ENCODE measurements at regions not wholly inside any gene's neighbourhood (a gene's known extent, or its start where the extent isn't known, plus 50 kb on each side); places are given as distances from the start of the nearest gene placed in this dataset.
"Not testable (repeated sequence)": the region's sequence is repeated elsewhere in the genome, so short reads cannot be mapped to it uniquely, and the experiment has no call there.

DNA sequence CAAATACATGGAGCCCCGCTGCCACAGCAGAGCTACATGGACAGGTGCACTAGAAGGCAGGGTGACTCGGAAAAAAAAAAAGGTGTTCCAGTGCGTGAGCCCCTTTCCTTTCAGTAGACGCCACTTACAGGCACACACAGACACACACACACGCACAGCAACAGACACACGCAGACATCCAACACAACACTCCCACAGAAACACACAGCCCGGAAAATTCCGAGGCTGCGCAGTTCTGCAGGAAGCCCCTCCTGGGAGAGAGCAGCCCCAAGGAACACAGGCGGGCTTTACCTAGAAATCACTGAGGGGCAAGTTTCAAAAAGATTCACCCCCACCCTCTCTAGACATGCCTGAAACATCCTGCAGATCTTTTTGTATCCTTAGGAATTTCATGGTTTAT lies 136.0 kb upstream of the WSB1 start:
- Histone ChIP-seq H3K4me1 (ENCODE audit: control insufficient read depth, insufficient read depth, low read length) (no peaks in the 10 kb centered on the region), H3K9ac (ENCODE audit: low read length in 2 of 2) (no peak overlapping the region), H3K27me3 (ENCODE audit: control insufficient read depth in 1 of 2, insufficient read depth in 2 of 2, low read length in 2 of 2) (peaks cover 0 to 2% of the 10 kb centered on the region in 2 donors), H3K9me3 (ENCODE audit: control insufficient read depth in 2 of 2, low read length in 2 of 2) (no peaks in the 10 kb centered on the region), H3K36me3 (ENCODE audit: control insufficient read depth in 2 of 2, insufficient read depth in 2 of 2, low read length in 2 of 2) (no peaks in the 10 kb centered on the region), H3K4me3 (ENCODE audit: low read length in 2 of 2) (no peak overlapping the region), H3K27ac (ENCODE audit: low read length) (no peak overlapping the region)

DNA sequence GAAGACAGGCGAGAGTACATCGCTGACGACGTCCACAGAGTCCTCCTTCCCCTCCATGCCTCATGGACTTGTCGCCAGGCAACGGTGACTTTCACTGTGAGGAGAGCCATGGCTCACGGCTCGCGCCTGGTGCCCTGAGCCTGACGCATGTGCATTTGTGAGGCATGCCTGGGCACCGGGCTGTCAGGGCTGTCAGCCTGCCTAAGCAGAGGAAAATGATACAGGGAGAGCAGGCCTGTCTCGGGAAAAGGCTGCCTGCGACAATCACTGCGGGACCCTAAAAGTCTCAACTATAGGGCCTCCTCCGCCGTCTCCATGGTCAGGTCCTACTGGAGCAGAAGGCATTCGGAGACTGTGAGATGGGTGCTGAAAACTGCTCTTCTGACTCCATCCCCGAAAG lies 135.5 kb upstream of the WSB1 start:
- no peak overlapping the region for H3K27ac ChIP-seq (ENCODE audit: low read length)
- H3K27me3 ChIP-seq (ENCODE audit: control insufficient read depth in 1 of 2, insufficient read depth in 2 of 2, low read length in 2 of 2): peaks cover 0 to 2% of the 10 kb centered on the region in 2 donors
- H3K9me3 ChIP-seq (ENCODE audit: control insufficient read depth in 2 of 2, low read length in 2 of 2): no peaks in the 10 kb centered on the region
- no peak overlapping the region for H3K9ac ChIP-seq (ENCODE audit: low read length in 2 of 2)
- H3K4me1 ChIP-seq (ENCODE audit: control insufficient read depth, insufficient read depth, low read length): no peaks in the 10 kb centered on the region
- H3K4me3 ChIP-seq (ENCODE audit: low read length in 2 of 2): no peak overlapping the region
- no peaks in the 10 kb centered on the region for H3K36me3 ChIP-seq (ENCODE audit: control insufficient read depth in 2 of 2, insufficient read depth in 2 of 2, low read length in 2 of 2)

DNA sequence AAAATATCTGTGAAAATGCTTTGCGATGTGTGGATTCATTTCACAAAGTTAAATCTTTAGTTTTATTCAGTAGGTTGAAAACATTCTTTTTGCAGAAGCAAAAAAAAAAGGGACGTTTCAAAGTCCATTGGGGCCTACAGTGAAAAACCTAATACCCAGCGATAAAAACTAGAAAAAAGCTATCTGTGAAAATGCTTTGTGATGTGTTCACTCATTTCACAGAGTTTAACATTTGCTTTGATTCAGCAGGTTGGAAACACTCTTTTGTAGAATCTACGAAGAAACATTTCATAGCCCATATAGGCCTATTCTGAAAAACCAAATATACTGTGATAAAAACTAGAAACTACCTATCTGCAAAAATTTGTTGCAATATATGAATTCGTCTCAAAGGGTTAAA lies 113.6 kb upstream of the WSB1 start:
- H3K4me3 ChIP-seq (ENCODE audit: low read length in 2 of 2): no peak overlapping the region
- no peaks in the 10 kb centered on the region for H3K4me1 ChIP-seq (ENCODE audit: control insufficient read depth, insufficient read depth, low read length)
- H3K9ac ChIP-seq (ENCODE audit: low read length in 2 of 2): no peak overlapping the region
- H3K27me3 ChIP-seq (ENCODE audit: control insufficient read depth in 1 of 2, insufficient read depth in 2 of 2, low read length in 2 of 2): no peaks in the 10 kb centered on the region
- H3K27ac ChIP-seq (ENCODE audit: low read length): no peak overlapping the region
- H3K36me3 ChIP-seq (ENCODE audit: control insufficient read depth in 2 of 2, insufficient read depth in 2 of 2, low read length in 2 of 2): no peaks in the 10 kb centered on the region
- H3K9me3 ChIP-seq (ENCODE audit: control insufficient read depth in 2 of 2, low read length in 2 of 2): no peaks in the 10 kb centered on the region

DNA sequence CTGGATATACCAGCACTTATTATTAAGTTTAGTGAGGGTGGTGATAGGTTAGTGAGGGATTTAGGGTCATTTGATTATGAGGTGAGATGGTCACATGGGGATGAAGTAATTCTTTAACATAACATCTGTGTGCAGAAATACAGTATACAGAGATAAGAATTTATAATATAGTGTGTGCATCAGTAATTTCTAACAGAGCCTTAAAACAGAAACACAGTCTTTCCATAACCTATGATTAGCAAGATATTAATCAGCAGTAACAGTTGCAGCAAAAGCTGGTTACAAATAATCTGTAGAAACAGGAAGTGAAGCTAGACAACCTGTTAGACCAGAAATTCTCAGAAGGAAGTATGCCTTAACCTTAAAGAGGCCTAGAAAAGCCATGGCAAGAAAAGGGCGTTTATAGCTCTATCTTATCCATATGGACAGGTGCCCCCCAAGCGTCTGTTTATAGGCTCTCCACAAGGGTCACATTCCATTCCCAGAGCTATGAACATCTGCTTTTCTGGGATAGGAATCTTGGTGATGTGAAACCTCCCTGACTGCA lies 112.5 kb upstream of the WSB1 start:
- H3K27ac ChIP-seq (ENCODE audit: low read length); H3K9ac ChIP-seq (ENCODE audit: low read length in 2 of 2); H3K9me3 ChIP-seq (ENCODE audit: control insufficient read depth in 2 of 2, low read length in 2 of 2); H3K4me3 ChIP-seq (ENCODE audit: low read length in 2 of 2); H3K27me3 ChIP-seq (ENCODE audit: control insufficient read depth in 1 of 2, insufficient read depth in 2 of 2, low read length in 2 of 2); H3K4me1 ChIP-seq (ENCODE audit: control insufficient read depth, insufficient read depth, low read length); H3K36me3 ChIP-seq (ENCODE audit: control insufficient read depth in 2 of 2, insufficient read depth in 2 of 2, low read length in 2 of 2): not testable (repeated sequence)

DNA sequence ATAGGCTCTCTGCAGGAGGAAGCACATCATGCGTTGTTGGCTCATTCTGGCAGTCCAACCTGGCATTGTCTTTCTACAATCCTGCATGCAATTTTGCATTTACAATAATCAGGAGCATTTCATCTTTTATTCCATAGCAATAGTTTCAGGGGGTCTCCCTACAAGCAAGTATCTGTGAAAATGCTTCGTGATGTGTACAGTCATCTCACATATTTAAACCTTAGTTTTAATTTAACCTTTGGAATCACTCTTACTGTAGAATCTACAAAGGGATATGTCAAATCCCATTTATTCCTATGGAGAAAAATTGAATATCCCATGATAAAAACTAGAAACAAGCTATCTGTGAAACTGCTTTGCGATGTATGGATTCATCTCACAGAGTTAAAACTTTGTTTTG lies 112.0 kb upstream of the WSB1 start:
- H3K36me3 ChIP-seq (ENCODE audit: control insufficient read depth in 2 of 2, insufficient read depth in 2 of 2, low read length in 2 of 2): no peaks in the 10 kb centered on the region
- H3K9ac ChIP-seq (ENCODE audit: low read length in 2 of 2): no peak overlapping the region
- H3K27me3 ChIP-seq (ENCODE audit: control insufficient read depth in 1 of 2, insufficient read depth in 2 of 2, low read length in 2 of 2): no peaks in the 10 kb centered on the region
- H3K9me3 ChIP-seq (ENCODE audit: control insufficient read depth in 2 of 2, low read length in 2 of 2): no peaks in the 10 kb centered on the region
- H3K4me3 ChIP-seq (ENCODE audit: low read length in 2 of 2): no peak overlapping the region
- H3K27ac ChIP-seq (ENCODE audit: low read length): no peak overlapping the region
- no peaks in the 10 kb centered on the region for H3K4me1 ChIP-seq (ENCODE audit: control insufficient read depth, insufficient read depth, low read length)

DNA sequence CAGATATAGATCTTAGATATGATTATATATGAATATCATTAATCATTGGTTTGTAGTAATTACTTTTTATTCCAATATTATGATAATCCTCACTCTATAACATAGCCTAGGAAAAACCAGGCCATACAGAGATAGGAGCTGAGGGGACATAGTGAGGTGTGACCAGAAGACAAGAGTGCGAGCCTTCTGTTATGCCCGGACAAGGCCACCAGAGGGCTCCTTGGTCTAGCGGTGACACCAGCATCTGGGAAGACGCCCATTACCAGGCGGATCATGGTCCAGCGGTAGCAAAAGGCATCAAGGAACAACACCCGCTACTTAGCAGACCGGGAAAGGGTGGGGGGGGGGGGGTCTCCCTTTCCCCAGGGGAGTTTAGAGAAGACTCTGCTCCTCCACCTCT lies 96.4 kb upstream of the WSB1 start:
- not testable (repeated sequence) for H3K4me1 ChIP-seq (ENCODE audit: control insufficient read depth, insufficient read depth, low read length); H3K4me3 ChIP-seq (ENCODE audit: low read length in 2 of 2); H3K27ac ChIP-seq (ENCODE audit: low read length); H3K27me3 ChIP-seq (ENCODE audit: control insufficient read depth in 1 of 2, insufficient read depth in 2 of 2, low read length in 2 of 2); H3K9ac ChIP-seq (ENCODE audit: low read length in 2 of 2); H3K36me3 ChIP-seq (ENCODE audit: control insufficient read depth in 2 of 2, insufficient read depth in 2 of 2, low read length in 2 of 2); H3K9me3 ChIP-seq (ENCODE audit: control insufficient read depth in 2 of 2, low read length in 2 of 2)

DNA sequence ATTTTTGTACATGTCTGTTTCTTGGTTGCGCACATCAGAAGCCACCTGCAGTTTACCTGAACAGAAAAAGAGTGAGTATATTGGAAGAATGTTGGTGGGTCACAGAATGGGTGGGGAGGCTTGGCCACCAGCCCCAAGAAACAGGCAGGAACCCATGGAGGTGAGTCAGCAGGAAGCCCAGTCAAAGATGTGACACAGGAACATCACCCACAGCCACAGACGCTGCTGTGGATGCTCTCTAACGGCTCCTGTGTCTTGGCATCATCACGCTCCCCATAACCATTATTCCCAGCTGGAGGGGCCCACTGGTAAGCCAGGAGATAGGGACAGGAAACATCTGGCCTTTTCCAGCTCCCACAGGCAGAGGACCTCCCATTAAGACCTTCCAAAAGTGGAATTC lies 94.0 kb upstream of the WSB1 start:
- no peak overlapping the region for H3K4me3 ChIP-seq (ENCODE audit: low read length in 2 of 2)
- H3K36me3 ChIP-seq (ENCODE audit: control insufficient read depth in 2 of 2, insufficient read depth in 2 of 2, low read length in 2 of 2): no peaks in the 10 kb centered on the region
- no peak overlapping the region for H3K27ac ChIP-seq (ENCODE audit: low read length)
- H3K9ac ChIP-seq (ENCODE audit: low read length in 2 of 2): no peak overlapping the region
- no peaks in the 10 kb centered on the region for H3K9me3 ChIP-seq (ENCODE audit: control insufficient read depth in 2 of 2, low read length in 2 of 2)
- no peaks in the 10 kb centered on the region for H3K4me1 ChIP-seq (ENCODE audit: control insufficient read depth, insufficient read depth, low read length)
- H3K27me3 ChIP-seq (ENCODE audit: control insufficient read depth in 1 of 2, insufficient read depth in 2 of 2, low read length in 2 of 2): no peaks in the 10 kb centered on the region

DNA sequence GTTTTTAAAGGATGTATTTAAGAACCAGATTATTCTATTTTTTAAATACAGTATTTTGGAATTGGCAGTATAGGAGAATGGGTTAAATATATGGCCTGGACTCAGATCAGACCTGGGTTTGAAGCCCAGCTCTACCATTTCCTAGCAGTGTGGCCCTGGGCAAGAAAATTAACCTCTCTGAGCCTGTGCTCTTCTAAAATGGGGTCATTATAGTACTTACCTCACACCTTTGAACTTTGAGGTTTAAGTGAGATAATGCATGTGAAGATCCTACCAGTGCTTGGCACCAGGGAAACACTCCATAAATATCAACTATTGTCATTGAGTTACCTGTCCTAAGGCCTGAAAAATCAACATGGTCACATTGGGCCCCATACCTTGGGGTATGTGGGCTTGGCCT lies 93.4 kb upstream of the WSB1 start:
- Histone ChIP-seq H3K4me3 (ENCODE audit: low read length in 2 of 2) (no peak overlapping the region), H3K36me3 (ENCODE audit: control insufficient read depth in 2 of 2, insufficient read depth in 2 of 2, low read length in 2 of 2) (no peaks in the 10 kb centered on the region), H3K9me3 (ENCODE audit: control insufficient read depth in 2 of 2, low read length in 2 of 2) (no peaks in the 10 kb centered on the region), H3K4me1 (ENCODE audit: control insufficient read depth, insufficient read depth, low read length) (no peaks in the 10 kb centered on the region), H3K9ac (ENCODE audit: low read length in 2 of 2) (no peak overlapping the region), H3K27me3 (ENCODE audit: control insufficient read depth in 1 of 2, insufficient read depth in 2 of 2, low read length in 2 of 2) (no peaks in the 10 kb centered on the region), H3K27ac (ENCODE audit: low read length) (no peak overlapping the region)

DNA sequence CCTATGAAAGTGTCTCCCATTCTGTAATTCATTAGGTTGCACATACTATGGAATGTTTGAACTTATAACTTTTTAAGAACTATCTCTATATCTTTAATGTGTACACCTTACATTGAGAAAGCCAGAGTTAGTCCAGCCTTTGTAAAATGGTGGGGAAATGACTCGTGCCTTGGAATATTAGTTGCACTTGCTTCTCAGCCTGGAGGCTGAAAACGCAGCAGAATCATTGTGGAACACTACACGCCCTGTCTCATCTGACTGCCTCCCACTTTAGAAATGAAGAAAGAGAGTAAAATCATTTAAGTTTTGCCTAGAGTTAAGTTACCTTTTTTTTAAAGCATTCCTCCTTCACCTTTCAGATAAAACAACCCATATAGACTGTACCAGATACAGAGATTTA lies 90.7 kb upstream of the WSB1 start:
- no peak overlapping the region for H3K9ac ChIP-seq (ENCODE audit: low read length in 2 of 2)
- no peak overlapping the region for H3K27ac ChIP-seq (ENCODE audit: low read length)
- no peaks in the 10 kb centered on the region for H3K27me3 ChIP-seq (ENCODE audit: control insufficient read depth in 1 of 2, insufficient read depth in 2 of 2, low read length in 2 of 2)
- H3K9me3 ChIP-seq (ENCODE audit: control insufficient read depth in 2 of 2, low read length in 2 of 2): no peaks in the 10 kb centered on the region
- H3K4me1 ChIP-seq (ENCODE audit: control insufficient read depth, insufficient read depth, low read length): no peaks in the 10 kb centered on the region
- H3K4me3 ChIP-seq (ENCODE audit: low read length in 2 of 2): no peak overlapping the region
- no peaks in the 10 kb centered on the region for H3K36me3 ChIP-seq (ENCODE audit: control insufficient read depth in 2 of 2, insufficient read depth in 2 of 2, low read length in 2 of 2)

DNA sequence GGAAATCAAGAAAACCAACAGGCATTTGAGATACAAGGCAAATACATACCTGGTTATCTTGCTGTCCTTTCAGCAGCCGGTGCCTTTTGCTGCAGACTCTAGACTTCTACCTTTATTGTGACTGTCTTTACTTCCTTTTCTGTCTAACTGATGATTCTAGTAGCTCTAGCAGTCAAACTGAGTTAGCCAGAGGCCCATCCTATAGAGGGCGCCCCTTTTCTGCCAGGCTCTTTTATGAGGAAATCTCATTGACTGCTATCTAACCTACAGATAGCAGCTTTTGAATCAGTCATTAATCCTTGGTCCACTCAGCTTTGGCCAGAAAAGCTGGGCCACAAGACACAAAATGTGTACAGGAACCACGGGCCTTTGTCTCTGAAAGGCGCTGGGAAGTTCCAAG lies 87.5 kb upstream of the WSB1 start:
- no peaks in the 10 kb centered on the region for H3K27me3 ChIP-seq (ENCODE audit: control insufficient read depth in 1 of 2, insufficient read depth in 2 of 2, low read length in 2 of 2)

DNA sequence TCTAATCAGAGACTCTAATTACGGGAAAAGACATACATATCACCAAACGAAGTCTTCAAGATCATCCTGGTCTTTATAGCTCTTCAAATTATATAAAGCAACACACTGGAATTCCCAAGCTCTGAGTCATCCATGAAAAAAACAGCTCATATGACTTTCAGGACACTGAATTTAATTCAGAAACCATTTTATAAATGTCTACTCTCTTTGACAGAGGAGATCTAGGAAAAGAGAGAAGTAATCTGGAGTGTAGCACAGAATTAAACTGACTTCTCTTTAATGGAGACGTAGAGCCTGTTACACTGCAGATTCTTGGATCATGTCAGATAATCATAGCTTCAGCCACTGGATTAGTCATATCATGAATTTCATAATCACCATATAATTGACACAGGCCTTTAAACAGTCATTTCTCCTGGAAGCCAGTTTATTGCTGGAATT lies 86.8 kb upstream of the WSB1 start:
- H3K36me3 ChIP-seq (ENCODE audit: control insufficient read depth in 2 of 2, insufficient read depth in 2 of 2, low read length in 2 of 2): no peaks in the 10 kb centered on the region
- no peaks in the 10 kb centered on the region for H3K27me3 ChIP-seq (ENCODE audit: control insufficient read depth in 1 of 2, insufficient read depth in 2 of 2, low read length in 2 of 2)
- H3K4me1 ChIP-seq (ENCODE audit: control insufficient read depth, insufficient read depth, low read length): no peaks in the 10 kb centered on the region
- no peak overlapping the region for H3K27ac ChIP-seq (ENCODE audit: low read length)
- no peaks in the 10 kb centered on the region for H3K9me3 ChIP-seq (ENCODE audit: control insufficient read depth in 2 of 2, low read length in 2 of 2)
- no peak overlapping the region for H3K9ac ChIP-seq (ENCODE audit: low read length in 2 of 2)
- H3K4me3 ChIP-seq (ENCODE audit: low read length in 2 of 2): no peak overlapping the region

More for the DNA sequence above, 87.5 kb upstream of the WSB1 start:
- no peaks in the 10 kb centered on the region for H3K36me3 ChIP-seq (ENCODE audit: control insufficient read depth in 2 of 2, insufficient read depth in 2 of 2, low read length in 2 of 2)
- no peaks in the 10 kb centered on the region for H3K4me1 ChIP-seq (ENCODE audit: control insufficient read depth, insufficient read depth, low read length)
- no peak overlapping the region for H3K27ac ChIP-seq (ENCODE audit: low read length)
- no peaks in the 10 kb centered on the region for H3K9me3 ChIP-seq (ENCODE audit: control insufficient read depth in 2 of 2, low read length in 2 of 2)
- no peak overlapping the region for H3K4me3 ChIP-seq (ENCODE audit: low read length in 2 of 2)
- no peak overlapping the region for H3K9ac ChIP-seq (ENCODE audit: low read length in 2 of 2)

All from stomach smooth muscle (tissue), 2 donors.